ENCODE measurements at regions not wholly inside any gene's neighbourhood (a gene's known extent, or its start where the extent isn't known, plus 50 kb on each side); places are given as distances from the start of the nearest gene placed in this dataset.

GRCh38 chr4:12979797-12980196, 504.3 kb downstream of the RAB28 start:
- TF ChIP-seq CTCF (IDR thresholded peaks at IDR 0.05; ENCODE audit: insufficient read depth, low read length): no peak
- no peak for DNase-seq (ENCODE audit: low read depth)
- H3K4me3 ChIP-seq (ENCODE audit: low read depth, low read length): no peak overlapping the region

GRCh38 chr4:12978310-12978709, 505.8 kb downstream of the RAB28 start:
- no peak for DNase-seq (ENCODE audit: low read depth)
- H3K4me3 ChIP-seq (ENCODE audit: low read depth, low read length): no peak overlapping the region
- no peak for TF ChIP-seq CTCF (IDR thresholded peaks at IDR 0.05; ENCODE audit: insufficient read depth, low read length)

- H3K4me3 ChIP-seq (ENCODE audit: low read depth, low read length): no peak overlapping the region
- TF ChIP-seq CTCF (IDR thresholded peaks at IDR 0.05; ENCODE audit: insufficient read depth, low read length): no peak
- no peak for DNase-seq (ENCODE audit: low read depth)
Measured at GRCh38 chr4:12975511-12975910, 508.6 kb downstream of the RAB28 start.

GRCh38 chr4:12973522-12973921, 510.6 kb downstream of the RAB28 start:
- no peak for TF ChIP-seq CTCF (IDR thresholded peaks at IDR 0.05; ENCODE audit: insufficient read depth, low read length)
- no peak for DNase-seq (ENCODE audit: low read depth)
- H3K4me3 ChIP-seq (ENCODE audit: low read depth, low read length): no peak overlapping the region

GRCh38 chr4:12968345-12968744, 515.8 kb downstream of the RAB28 start:
- TF ChIP-seq CTCF (IDR thresholded peaks at IDR 0.05; ENCODE audit: insufficient read depth, low read length): no peak
- DNase-seq (ENCODE audit: low read depth): no peak
- no peak overlapping the region for H3K4me3 ChIP-seq (ENCODE audit: low read depth, low read length)

- DNase-seq (ENCODE audit: low read depth): no peak
- no peak for TF ChIP-seq CTCF (IDR thresholded peaks at IDR 0.05; ENCODE audit: insufficient read depth, low read length)
- H3K4me3 ChIP-seq (ENCODE audit: low read depth, low read length): no peak overlapping the region
Measured at GRCh38 chr4:12966726-12967125, 517.4 kb downstream of the RAB28 start.

- TF ChIP-seq CTCF (IDR thresholded peaks at IDR 0.05; ENCODE audit: insufficient read depth, low read length): no peak
- no peak overlapping the region for H3K4me3 ChIP-seq (ENCODE audit: low read depth, low read length)
- no peak for DNase-seq (ENCODE audit: low read depth)
Measured at GRCh38 chr4:12965334-12965733, 518.8 kb downstream of the RAB28 start.
